HG03108 (cell line): ENCODE measurements at regions not wholly inside any gene's neighbourhood (a gene's known extent, or its start where the extent isn't known, plus 50 kb on each side); places are given as distances from the start of the nearest gene placed in this dataset.

Experiments used
- ATAC-seq: cut with Tn5 transposase; IDR thresholded peaks from one replicate; pipeline ENCODE4 v1.9.1; 2021; ENCODE audit warnings: moderate library complexity; ENCODE audit not compliant: unreplicated experiment

DNA sequence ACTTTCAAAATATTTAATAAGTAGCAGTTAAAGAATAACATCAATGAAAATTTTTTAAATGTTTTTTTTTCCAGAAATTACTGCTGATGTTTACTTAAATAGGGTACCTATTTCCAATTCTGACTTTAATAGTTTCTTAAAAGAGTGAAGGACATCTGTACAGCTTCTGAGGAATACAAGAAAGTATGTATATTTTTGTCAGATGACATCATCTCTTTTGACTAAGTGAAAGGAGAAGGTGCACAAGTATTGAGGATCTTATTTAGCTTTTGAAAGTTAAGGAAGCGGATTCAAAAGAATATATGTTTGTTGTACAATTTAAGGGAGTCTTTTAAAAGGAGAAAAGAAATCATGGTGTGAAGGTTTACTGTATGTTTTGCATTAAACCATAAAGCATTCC, 90.0 kb upstream of the SLC35B3 start:
- no peak for ATAC-seq

DNA sequence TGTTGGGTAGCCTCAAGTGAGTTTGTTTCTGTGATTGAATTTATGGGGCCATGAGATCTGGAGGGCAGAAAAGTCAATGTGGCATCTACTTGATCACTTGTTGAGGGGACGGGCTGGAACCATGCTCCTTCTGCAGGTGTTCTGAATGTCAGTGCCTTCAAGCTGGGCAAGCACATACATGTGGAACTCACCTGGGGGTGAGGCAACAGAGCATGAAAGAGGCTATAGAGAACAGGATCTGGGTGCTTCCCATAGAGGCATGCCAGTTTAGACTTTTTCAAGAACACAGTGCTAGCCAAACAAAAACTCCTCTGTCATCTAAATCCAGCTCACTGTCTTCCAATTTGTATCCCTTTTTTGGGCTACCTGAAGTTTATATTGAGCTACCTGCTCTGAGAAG, 77.8 kb upstream of the SLC35B3 start:
- ATAC-seq: no peak

DNA sequence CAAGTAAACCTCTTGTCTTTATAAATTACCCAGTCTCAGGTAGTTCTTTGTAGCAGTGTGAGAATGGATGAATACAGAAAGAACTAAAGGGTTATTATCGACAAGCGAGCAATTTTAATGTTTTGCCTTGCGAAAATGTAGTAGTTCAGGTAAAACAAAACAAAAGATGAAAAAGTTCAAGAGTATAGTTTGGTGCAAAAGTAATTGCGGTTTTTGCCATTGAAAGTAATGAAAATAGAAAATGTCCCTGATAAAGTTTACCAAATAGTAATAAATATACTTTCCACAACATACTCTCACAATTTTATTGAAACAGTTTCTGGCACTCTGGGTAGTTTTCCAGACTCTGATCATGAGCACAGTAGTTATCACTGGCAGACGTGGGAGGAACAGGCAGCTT, 71.9 kb upstream of the SLC35B3 start:
- ATAC-seq: no peak

DNA sequence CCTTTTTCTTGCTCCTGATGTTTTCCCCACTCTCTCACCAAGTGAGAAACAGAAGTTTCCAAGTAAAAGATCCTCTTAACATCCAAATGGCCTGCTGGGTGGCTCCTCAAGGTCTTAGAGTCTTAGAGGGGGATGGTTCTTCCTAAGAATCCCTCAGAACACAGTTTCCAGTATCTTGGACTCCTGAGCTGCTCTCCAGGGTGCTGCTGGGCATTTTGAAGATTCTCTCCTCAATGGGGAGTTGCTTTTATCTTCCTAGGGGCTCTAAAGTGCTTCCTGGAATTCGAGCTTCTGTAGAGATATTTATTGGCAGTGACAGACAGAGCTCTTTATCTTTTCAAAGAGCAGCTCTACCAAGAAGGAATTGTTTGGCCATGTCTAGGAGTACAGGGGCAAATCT, 70.8 kb upstream of the SLC35B3 start:
- no peak for ATAC-seq

DNA sequence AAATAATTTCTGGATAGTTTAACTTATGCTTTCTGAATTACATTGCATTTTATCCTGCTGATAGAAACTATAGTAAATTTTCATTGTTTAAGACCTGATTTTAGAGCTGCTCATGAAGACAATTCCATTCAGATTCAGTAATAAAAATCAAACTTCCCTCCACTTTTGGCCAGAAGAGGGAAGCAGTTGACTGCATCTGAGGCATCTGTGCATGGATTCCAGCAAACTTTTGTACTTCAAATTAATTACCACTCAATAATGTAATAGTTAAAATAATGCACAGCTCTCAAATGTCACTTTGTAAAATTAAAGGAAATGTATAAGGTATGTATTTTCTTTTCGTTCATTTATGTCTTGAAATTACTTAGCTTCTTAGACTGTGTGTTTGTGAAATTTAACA, 64.2 kb upstream of the SLC35B3 start:
- no peak for ATAC-seq

DNA sequence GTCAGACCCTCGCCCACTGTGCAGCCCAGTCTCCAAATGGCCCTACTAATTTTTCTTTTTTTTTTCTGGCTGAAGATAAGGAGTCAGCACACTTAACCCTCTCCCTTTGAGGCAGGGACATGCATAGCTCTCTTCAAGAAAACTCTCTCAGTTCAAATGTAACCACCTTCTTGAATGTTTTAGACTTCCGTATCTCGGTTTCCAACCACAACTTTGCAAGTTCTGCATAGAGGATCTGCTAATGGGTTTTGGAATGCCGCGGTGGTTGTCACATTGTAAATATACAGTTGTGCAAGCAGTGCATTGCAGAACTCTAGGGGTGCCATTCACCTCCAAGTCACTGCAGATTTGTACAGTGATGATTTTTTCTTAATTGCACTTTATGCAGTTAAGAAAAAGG, 59.4 kb upstream of the SLC35B3 start:
- ATAC-seq: no peak

DNA sequence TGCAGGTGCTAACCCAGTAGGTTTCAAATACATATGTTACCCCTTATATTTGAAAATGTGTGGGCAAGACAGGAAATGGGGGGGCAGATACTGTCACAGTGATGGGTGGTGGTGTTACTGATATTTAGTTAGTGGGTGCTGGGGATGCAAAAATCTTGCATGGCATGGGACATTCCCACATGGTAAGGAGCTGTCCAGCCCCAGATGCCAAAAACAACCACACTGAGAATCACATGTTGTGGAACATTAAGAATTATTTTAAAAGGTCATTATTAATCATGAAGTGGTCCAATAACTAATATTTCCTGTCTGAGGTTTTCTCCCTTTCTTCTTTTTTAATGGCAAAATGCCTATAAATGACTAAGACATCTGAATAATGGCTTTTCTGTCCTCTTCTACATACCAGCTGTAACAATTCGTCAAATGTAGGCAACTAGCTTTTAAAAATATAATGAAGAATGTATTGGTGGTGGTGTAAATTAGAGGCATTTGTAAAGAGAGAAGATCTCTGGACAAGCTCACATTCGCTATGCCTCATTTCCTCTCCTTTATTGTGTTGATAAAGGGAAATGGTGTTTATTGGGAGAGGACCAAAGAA, 57.3 kb upstream of the SLC35B3 start:
- no peak for ATAC-seq
